Uterus (tissue), 3 donors: ENCODE measurements at regions not wholly inside any gene's neighbourhood (a gene's known extent, or its start where the extent isn't known, plus 50 kb on each side); places are given as distances from the start of the nearest gene placed in this dataset.

ENCODE experiments used
- DNase-seq, 2 donors: peaks; one replicate each; pipeline ENCODE4 v3.0.0-alpha.2; 2019 to 2020
- H3K27ac ChIP-seq, 2 donors: fragments of 200-600 bp; sonication (generic); 1 replicate in 1 of 2; 2 replicates in 1 of 2; pipeline ENCODE4 v1.5.1; 2016 to 2018
- H3K27me3 ChIP-seq, 2 donors: fragments of 200-600 bp; sonication (generic); one replicate each; pipeline ENCODE4 v1.5.1; 2018 to 2019; ENCODE audit warnings: control low read depth in 1 of 2
- H3K36me3 ChIP-seq, 2 donors: fragments of 200-600 bp; sonication (generic); one replicate each; pipeline ENCODE4 v1.5.1; 2019; ENCODE audit warnings: control low read depth in 1 of 2
- H3K4me1 ChIP-seq, 2 donors: fragments of 200-600 bp; sonication (generic); one replicate each; pipeline ENCODE4 v1.5.1; 2018 to 2019; ENCODE audit warnings: control low read depth in 1 of 2
- H3K4me3 ChIP-seq, 2 donors: fragments of 200-600 bp; sonication (generic); 1 replicate in 1 of 2; 2 replicates in 1 of 2; pipeline ENCODE4 v1.5.1; 2018 to 2019; ENCODE audit warnings: mild to moderate bottlenecking in 1 of 2
- H3K9me3 ChIP-seq, 2 donors: fragments of 200-600 bp; sonication (generic); one replicate each; pipeline ENCODE4 v1.5.1; 2019; ENCODE audit warnings: control low read depth in 1 of 2
- POLR2A ChIP-seq, 2 donors: fragments of 450-650 bp; IDR thresholded peaks; one replicate each; pipeline ENCODE4 v1.6.1; 2016; ENCODE audit warnings: antibody characterized with exemption in 2 of 2, mild to moderate bottlenecking in 1 of 2, moderate library complexity in 1 of 2
- intact Hi-C: fragments of 100-400 bp; cut with DNase I; formaldehyde crosslinking; loops from one replicate; pipeline ENCODE4 v1.15.1; 2023; ENCODE audit warnings: low total_unique reads
- TF ChIP-seq, protein P1 (sequence below), 4 experiments: fragments of 200-600 bp in 2 of 4; fragments of 450-650 bp in 2 of 4; sonication (generic) in 2 of 4; IDR thresholded peaks; one replicate each; pipeline ENCODE4 v1.5.1; 2016 to 2019; ENCODE audit warnings: antibody characterized with exemption in 4 of 4, mild to moderate bottlenecking in 2 of 4, moderate library complexity in 1 of 4
- donor health status: DM: yes; HTN: yes; CAD: no.

DNA sequence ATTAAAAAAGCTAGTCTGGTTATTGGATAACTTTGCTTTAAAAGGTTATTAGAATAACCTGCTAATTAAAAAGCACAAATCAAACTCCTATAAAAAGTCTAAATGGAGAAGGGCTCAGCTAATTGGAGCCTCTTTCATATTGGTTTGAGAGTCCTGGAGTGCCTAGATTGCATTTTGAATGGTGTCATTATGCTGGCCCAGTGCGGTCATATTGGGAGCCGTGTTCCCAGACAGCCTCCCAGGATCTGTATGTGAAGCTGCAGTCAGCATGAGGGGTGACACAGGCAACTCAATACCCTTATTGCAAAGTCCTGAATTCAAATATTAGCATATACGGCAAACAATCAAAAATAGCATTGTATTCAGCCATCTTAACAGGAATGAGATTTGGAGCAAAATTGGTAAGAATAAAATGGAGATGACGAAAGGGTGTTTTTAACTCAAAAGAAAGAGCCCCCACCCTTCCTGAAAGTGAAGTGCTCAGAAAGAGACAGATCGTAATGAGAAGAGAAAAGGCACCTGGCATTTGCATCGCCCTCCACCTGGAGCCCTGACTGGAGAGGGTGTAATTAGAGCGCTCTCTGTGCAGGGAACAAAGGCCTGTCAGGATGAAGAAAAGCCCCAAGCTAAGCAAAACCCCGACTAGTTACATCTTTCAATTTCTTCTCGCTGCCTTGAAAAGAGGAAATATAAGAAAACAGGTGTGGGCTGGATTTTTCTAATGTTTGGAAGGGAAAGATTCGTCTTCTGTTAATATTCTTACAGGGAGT, 621.0 kb upstream of the ADAMTS16 start:
- Histone ChIP-seq H3K4me3 (no peak overlapping the region), H3K27ac (no peak overlapping the region), H3K36me3 (no peaks in the 10 kb centered on the region), H3K9me3 (no peaks in the 10 kb centered on the region), H3K27me3 (peaks cover 0 to 4% of the 10 kb centered on the region in 2 donors), H3K4me1 (no peaks in the 10 kb centered on the region)
- intact Hi-C loops: no loop called here
- no peak for DNase-seq
- TF ChIP-seq, protein P1, sequence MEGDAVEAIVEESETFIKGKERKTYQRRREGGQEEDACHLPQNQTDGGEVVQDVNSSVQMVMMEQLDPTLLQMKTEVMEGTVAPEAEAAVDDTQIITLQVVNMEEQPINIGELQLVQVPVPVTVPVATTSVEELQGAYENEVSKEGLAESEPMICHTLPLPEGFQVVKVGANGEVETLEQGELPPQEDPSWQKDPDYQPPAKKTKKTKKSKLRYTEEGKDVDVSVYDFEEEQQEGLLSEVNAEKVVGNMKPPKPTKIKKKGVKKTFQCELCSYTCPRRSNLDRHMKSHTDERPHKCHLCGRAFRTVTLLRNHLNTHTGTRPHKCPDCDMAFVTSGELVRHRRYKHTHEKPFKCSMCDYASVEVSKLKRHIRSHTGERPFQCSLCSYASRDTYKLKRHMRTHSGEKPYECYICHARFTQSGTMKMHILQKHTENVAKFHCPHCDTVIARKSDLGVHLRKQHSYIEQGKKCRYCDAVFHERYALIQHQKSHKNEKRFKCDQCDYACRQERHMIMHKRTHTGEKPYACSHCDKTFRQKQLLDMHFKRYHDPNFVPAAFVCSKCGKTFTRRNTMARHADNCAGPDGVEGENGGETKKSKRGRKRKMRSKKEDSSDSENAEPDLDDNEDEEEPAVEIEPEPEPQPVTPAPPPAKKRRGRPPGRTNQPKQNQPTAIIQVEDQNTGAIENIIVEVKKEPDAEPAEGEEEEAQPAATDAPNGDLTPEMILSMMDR (IDR thresholded peaks at IDR 0.05): no peak
- TF ChIP-seq POLR2A (IDR thresholded peaks at IDR 0.05): no peak

DNA sequence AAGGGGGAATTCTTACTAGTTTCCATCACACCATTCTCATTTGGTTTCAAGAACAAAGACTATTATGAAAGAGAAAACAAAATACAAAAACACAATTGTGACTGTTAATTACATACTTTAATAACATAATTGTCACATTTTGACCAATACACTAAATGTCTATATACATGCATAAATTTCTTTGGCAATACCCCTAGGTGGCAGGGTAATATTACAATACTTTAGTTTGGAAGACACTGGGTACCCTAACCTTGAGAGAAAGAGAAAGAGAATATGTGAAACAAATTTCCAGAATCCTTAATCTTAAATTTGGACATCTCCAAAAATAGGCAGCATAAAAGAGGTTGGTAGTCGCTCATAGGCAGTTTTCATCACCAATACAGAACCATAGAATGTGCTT, 619.6 kb upstream of the ADAMTS16 start:
- no peak for DNase-seq
- no peak overlapping the region for H3K27ac ChIP-seq
- H3K36me3 ChIP-seq: no peaks in the 10 kb centered on the region
- H3K4me3 ChIP-seq: no peak overlapping the region
- H3K9me3 ChIP-seq: no peaks in the 10 kb centered on the region
- TF ChIP-seq, protein P1 (IDR thresholded peaks at IDR 0.05): no peak
- TF ChIP-seq POLR2A (IDR thresholded peaks at IDR 0.05): no peak
- H3K4me1 ChIP-seq: no peaks in the 10 kb centered on the region
- intact Hi-C loops: no loop called here
- H3K27me3 ChIP-seq: peaks cover 0 to 4% of the 10 kb centered on the region in 2 donors

DNA sequence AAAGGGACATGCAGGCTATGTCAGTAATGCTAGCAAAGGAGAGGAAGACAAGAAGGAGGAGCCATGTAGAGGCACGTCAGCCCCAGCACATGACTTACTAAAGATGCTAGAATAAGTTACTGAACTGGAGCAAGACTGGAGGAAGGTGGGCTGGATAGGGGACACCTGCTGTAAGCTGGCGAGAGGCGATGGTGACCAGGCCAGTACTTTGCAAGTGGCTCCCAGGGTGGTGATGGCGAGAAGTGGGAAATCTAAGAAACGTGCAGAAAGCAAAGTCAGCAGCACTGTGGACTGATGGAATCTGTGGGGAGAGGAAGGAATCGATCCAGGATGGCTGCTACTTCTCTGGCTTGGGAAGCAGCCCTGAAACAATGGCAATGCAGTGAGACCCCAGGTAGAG, 617.1 kb upstream of the ADAMTS16 start:
- peaks cover 0 to 4% of the 10 kb centered on the region in 2 donors for H3K27me3 ChIP-seq
- no peak for DNase-seq
- no peak overlapping the region for H3K27ac ChIP-seq
- H3K36me3 ChIP-seq: no peaks in the 10 kb centered on the region
- intact Hi-C loops: no loop called here
- H3K9me3 ChIP-seq: no peaks in the 10 kb centered on the region
- no peaks in the 10 kb centered on the region for H3K4me1 ChIP-seq
- TF ChIP-seq, protein P1 (IDR thresholded peaks at IDR 0.05): no peak
- TF ChIP-seq POLR2A (IDR thresholded peaks at IDR 0.05): no peak
- no peak overlapping the region for H3K4me3 ChIP-seq

DNA sequence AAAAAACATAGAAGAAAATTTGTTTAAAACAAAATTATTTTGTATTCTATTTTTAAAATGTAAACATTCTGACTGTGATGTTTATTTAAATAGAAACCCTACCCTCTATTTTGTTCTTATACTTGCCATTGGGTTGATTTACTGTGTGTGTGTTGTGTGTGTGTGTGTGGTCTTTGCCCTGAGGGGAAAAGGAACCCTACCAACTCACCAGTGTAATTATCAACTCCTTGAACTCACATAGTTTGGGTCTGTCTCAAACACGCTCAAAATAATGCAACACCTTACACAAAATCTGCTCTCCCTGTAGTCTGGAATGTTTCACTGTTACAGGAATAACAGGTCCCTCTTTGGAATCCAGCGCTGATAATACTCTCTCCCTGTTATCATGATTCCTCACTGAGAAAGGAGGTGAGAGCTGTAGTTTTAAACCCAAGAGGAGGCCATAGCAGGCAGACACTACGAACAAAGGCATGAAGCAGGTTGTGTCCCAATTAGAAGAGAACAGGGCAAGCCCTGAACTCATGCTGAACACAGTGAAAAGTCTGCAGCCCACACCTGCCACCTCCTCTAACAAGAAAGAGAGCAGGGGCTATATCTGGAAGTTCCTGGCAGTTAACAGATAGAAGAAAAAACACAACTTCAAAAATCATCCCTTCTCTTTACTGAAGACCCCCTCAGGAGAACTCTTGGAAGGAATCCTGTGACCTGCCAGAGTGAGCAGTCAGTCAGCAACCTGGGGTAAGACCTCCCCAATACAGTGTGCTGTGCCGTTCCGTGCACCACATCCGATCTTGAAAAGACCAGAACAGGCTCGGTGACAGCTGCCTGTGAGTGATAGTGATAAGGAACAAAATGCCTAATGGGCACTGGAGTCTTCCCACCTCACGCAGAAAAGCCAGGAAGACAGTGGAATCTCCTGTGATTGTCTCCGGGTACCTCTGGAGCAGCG, 608.1 kb upstream of the ADAMTS16 start:
- Histone ChIP-seq H3K4me3 (no peak overlapping the region), H3K27me3 (no peaks in the 10 kb centered on the region), H3K4me1 (no peaks in the 10 kb centered on the region), H3K36me3 (no peaks in the 10 kb centered on the region), H3K9me3 (no peaks in the 10 kb centered on the region), H3K27ac (no peak overlapping the region)
- DNase-seq: no peak
- TF ChIP-seq, protein P1 (IDR thresholded peaks at IDR 0.05): no peak
- no peak for TF ChIP-seq POLR2A (IDR thresholded peaks at IDR 0.05)
- intact Hi-C loops: no loop called here

DNA sequence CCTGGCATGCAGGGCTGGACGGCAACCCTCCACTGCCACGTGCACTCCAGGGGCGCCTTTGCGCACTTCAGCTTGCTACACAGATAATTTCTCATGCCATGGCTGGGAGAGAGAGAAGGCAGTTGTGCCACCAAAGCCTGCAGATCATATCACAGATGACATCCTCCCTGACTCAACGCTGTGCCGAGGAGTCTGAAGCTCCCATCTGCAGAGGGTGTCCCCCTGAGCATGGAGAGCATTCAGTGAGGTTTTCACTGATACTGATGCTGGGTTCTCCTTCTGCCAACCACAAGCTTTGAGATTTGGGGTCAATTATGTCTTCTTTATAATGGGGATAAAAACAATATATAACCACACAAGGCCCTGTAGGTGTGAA, 607.4 kb upstream of the ADAMTS16 start:
- intact Hi-C loops: no loop called here
- H3K9me3 ChIP-seq: no peaks in the 10 kb centered on the region
- no peak overlapping the region for H3K27ac ChIP-seq
- TF ChIP-seq, protein P1 (IDR thresholded peaks at IDR 0.05): no peak
- TF ChIP-seq POLR2A (IDR thresholded peaks at IDR 0.05): no peak
- H3K36me3 ChIP-seq: no peaks in the 10 kb centered on the region
- DNase-seq: no peak
- no peaks in the 10 kb centered on the region for H3K4me1 ChIP-seq
- no peaks in the 10 kb centered on the region for H3K27me3 ChIP-seq
- H3K4me3 ChIP-seq: no peak overlapping the region
